ENCODE measurements at regions not wholly inside any gene's neighbourhood (a gene's known extent, or its start where the extent isn't known, plus 50 kb on each side); places are given as distances from the start of the nearest gene placed in this dataset.

DNA sequence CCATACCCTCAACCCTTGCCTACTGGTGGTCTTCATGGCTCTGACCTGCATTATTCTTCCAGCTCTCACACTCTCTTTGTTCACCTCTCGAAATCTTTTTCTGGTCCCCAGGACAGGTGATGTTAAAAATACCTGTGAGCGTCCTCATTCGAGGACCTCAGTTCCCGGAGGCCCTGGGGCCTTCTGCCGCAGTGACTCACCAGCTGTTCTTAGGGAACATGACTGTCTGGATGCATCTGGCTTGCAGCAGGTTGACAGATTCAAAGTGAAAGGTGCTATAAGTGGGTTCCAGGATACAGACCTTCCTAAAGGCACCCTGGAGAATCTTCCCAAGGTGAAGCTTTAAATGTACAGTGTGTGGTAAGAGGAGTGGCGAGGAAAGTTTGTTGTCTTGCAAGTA, 210.4 kb upstream of the KCNG1 start:
- TF ChIP-seq, protein P1, sequence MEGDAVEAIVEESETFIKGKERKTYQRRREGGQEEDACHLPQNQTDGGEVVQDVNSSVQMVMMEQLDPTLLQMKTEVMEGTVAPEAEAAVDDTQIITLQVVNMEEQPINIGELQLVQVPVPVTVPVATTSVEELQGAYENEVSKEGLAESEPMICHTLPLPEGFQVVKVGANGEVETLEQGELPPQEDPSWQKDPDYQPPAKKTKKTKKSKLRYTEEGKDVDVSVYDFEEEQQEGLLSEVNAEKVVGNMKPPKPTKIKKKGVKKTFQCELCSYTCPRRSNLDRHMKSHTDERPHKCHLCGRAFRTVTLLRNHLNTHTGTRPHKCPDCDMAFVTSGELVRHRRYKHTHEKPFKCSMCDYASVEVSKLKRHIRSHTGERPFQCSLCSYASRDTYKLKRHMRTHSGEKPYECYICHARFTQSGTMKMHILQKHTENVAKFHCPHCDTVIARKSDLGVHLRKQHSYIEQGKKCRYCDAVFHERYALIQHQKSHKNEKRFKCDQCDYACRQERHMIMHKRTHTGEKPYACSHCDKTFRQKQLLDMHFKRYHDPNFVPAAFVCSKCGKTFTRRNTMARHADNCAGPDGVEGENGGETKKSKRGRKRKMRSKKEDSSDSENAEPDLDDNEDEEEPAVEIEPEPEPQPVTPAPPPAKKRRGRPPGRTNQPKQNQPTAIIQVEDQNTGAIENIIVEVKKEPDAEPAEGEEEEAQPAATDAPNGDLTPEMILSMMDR (conservative IDR thresholded peaks at IDR 0.05; ENCODE audit: low read depth, low read length) = no peak
- TF ChIP-seq CEBPB (IDR thresholded peaks at IDR 0.05; ENCODE audit: low read depth, low read length) (no peak), MAZ (IDR thresholded peaks at IDR 0.05; ENCODE audit: borderline replicate concordance, low read depth, low read length) (no peak), RCOR1 (IDR thresholded peaks at IDR 0.05; ENCODE audit: insufficient replicate concordance, low read length) (no peak), MXI1 (IDR thresholded peaks at IDR 0.05; ENCODE audit: borderline replicate concordance, low read depth, low read length) (no peak), POLR2A (IDR thresholded peaks at IDR 0.05; ENCODE audit: low read depth, low read length) (no peak), SMC3 (IDR thresholded peaks at IDR 0.05; ENCODE audit: low read depth, low read length) (no peak), NFE2L2 (IDR thresholded peaks at IDR 0.05; ENCODE audit: low read depth, low read length) (no peak), RAD21 (IDR thresholded peaks at IDR 0.05; ENCODE audit: low read length) (no peak), RFX5 (IDR thresholded peaks at IDR 0.05; ENCODE audit: low read depth, low read length) (no peak), MAFK (IDR thresholded peaks at IDR 0.05; ENCODE audit: low read depth, low read length) (no peak)
- TF ChIP-seq, protein P2, sequence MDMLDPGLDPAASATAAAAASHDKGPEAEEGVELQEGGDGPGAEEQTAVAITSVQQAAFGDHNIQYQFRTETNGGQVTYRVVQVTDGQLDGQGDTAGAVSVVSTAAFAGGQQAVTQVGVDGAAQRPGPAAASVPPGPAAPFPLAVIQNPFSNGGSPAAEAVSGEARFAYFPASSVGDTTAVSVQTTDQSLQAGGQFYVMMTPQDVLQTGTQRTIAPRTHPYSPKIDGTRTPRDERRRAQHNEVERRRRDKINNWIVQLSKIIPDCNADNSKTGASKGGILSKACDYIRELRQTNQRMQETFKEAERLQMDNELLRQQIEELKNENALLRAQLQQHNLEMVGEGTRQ (IDR thresholded peaks at IDR 0.05; ENCODE audit: low read depth, low read length) = no peak
- TF ChIP-seq, protein P3, sequence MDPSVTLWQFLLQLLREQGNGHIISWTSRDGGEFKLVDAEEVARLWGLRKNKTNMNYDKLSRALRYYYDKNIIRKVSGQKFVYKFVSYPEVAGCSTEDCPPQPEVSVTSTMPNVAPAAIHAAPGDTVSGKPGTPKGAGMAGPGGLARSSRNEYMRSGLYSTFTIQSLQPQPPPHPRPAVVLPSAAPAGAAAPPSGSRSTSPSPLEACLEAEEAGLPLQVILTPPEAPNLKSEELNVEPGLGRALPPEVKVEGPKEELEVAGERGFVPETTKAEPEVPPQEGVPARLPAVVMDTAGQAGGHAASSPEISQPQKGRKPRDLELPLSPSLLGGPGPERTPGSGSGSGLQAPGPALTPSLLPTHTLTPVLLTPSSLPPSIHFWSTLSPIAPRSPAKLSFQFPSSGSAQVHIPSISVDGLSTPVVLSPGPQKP (IDR thresholded peaks at IDR 0.05; ENCODE audit: borderline replicate concordance, low read depth, low read length) = no peak

Measured in IMR-90 (cell line).